NCI-H2029 (cell line): ENCODE measurements at regions not wholly inside any gene's neighbourhood (a gene's known extent, or its start where the extent isn't known, plus 50 kb on each side); places are given as distances from the start of the nearest gene placed in this dataset.
"Not testable (repeated sequence)": the region's sequence is repeated elsewhere in the genome, so short reads cannot be mapped to it uniquely, and the experiment has no call there.

Experiments used
- DNase-seq: peaks from one replicate; lab custom pipeline; 2025; lab: John Stamatoyannopoulos, UW

DNA sequence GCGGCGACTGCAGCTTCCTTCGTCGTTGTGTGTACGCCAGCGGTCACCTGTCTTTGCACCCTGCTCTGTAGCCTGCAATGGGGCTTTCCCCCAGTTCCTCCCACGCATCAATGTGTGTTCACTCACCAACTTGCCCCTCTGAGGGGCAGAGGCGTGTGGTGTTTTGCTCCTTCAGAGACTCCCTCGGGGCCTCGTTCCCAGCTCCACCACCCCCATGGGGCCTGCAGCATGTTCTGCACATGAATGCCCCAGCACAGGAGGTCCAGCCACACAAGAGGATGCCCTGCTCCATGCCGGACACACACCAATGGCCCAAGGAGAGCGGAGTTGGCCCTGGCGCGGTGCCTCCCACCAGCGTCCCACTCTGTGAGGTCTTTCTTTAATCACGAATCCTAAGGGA, 196.8 kb downstream of the BANP start:
- not testable (repeated sequence) for DNase-seq

DNA sequence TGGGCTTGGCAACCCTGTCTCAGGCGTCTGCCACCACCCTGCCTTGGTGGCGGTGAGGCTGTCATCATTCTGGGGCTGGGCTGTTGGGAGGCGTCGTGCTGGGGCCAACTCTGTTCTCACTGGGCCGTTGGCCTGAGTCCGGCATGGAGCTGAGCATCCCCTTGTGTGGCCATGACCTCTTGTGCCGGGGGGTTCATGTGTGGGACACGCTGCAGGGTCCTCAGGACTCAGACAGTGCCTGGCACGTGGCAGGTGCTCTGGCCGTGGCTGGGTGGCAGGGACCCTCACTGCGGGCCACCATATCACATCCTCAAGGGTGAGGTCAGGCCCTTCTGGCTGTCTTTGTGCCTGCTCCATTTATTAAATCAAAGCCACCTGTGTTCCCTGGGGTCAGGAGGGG, 197.4 kb downstream of the BANP start:
- DNase-seq, result not testable (repeated sequence)

DNA sequence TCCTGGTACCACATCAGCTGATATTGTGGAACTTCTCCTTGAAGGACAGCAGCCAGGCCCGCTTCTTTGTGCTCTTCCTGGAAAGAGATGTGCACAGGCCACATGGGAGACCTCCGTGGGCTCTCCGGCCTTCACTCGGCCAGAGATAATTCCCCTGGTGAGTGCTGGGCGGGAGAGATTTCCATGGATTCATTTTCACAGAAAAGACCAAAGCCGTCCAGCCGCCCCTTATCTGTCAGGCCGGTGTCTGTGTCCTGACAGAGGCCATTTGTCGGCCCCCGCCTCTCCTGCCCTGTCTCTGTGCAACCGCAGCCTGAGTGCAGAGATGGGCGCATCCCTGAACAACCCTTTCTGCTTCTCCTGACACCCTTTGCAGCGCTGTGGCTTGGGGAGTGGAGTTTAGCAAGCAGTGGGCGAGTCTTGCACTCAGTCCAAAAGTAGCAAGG, 197.9 kb downstream of the BANP start:
- not testable (repeated sequence) for DNase-seq

DNA sequence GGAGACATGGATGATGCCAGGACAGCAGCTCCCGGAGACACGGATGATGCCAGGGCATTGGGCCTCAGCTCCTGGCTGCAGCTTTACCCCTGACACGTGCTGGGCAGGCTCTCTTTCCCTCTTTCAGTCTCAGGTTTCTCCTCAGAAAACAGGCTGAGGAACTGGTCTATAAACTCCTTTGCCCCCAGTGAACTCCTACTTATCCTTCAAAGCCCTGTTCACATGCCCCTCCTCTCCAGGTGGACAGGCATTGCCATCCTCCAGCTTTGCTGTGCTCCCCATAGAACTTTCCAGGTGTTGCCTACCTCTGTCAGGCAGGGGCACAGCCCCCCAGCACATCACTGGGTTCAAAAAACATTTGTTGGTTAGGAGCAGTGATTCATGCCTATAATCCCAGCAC, 198.4 kb downstream of the BANP start:
- DNase-seq, result not testable (repeated sequence)

DNA sequence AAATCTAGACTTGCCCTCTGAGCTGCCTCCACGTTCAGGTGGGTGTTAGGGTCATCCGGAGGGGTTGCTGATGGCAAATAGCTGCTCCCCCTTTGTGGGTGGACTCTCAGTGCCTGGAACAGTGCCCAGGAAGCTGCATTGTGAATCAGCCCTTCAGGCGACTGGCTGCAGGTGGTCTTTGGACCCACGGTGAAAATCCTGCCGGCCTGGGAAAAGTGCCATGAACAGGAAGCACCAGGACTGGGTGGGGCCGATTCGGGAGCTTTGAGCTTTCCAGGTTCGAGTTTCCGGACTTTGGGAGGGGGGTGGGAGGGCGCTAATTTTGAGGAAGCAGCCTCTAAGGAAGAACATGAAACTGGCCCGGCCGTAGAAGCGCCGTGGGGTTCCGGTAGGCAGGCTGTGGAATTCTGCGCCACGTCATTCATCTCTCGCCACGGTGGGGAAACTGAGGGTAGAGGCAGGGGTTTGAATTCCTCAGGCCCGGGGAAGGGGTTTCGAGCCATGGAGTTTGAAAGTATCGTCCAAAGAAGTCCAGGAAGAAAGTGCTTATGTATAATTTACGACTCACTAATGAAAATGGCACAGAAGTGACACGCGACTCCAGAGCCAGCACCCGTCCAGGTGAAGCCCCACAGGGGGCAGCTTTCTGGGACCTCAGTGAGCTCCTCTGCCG, 199.4 kb downstream of the BANP start:
- DNase-seq, result not testable (repeated sequence)

DNA sequence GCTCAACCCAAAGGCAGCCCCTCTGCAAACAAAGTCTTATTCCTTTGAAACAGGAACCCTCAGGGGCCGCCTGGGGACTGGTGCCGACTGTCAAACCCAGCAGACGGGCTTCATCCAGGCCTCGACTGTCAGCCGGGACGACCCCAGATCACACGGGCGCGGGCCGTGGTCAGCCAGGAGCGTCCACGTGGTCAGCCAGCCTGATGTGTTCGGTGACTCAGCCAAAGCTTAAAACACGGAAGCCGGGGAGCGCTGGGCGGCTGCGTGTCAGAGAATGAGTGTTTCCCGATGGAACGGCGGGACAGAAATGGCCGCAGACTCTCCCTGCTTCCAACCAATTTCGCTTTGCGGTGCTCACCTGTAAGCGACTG, 199.9 kb downstream of the BANP start:
- DNase-seq, result not testable (repeated sequence)

DNA sequence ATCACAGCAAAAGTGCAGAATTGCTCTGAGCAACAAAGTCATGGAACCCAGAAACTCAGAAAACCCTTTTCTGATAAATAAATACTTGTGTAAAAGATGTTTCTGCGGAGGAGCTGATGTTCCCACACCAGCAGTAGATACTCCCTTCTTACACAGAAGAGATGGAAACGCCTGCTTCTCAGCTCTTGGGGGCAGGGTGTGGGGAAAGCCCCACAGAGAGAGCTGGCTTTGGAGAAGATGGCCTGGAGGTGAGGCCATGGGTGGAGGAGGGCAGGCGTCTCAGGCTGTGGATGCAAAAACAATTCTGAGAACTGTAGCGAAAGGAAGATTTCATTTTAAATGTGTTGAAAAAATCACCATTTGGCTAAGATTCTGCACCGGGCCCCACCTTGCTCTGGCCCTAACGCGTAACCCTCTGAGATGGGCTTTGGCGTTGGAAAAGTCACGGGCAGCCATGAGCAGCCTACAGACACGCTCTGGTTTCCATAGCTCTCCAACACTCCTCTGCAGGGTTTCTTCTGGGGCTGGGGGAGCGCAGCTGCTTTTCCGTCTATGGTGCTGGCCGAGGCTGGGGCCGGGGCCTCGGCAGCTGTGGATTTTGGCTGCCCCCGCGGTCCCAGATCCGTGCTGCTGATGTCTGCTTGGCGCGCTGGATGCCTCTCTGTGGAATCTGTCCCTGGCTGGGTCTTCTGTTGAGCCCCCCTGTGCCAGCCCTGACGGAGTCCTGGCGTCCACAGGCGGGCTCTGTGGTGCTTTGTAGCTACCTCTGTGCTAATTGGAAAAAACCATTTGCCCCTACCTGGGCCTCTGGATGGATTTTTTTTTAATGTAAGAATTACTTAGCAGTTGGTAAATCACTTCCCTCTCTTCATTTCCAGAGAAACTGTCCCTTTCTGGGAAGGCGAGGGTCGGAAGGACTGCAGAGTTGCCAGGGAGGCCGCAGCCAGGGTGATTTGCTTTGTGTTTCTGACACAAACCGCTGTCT, 200.9 kb downstream of the BANP start:
- not testable (repeated sequence) for DNase-seq

DNA sequence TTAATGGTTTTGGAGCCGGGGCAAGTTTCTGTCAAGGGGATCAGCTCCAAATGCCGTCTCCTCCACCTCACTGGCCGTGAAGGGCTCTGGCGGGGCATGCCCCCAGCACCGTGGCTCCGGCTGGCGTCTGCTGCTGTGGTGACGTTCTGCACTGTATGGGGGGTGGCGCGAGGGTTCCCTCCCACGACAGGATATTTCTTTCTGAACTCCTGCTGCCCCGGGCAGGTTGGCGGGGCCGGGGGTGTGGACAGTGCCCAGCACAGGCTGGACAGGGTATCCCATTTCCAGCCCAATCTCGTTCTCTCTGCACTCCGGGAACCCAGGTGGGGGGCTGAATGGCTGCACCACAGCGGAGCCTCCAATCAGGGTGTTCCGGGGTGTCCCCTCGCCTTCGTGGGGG, 201.6 kb downstream of the BANP start:
- DNase-seq, result not testable (repeated sequence)

DNA sequence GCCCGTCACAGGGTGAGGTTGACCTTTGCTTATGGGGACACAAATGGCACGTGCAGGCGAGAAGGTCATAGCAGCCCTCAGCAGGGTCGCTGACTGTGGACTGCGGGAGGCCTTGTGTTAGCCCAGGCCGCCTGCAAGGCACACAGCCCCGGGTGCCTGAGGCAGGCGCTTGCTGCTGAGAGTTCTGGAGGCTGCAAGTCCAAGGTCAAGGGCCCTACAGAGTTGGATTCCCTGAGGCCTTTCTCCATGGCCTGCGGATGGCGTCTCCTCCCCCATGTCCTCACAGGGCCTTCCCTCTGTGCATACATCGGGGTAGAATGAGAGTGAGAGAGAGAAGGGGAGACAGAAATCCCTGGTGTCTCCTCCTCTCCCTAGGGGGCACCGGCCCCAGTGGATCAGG, 202.3 kb downstream of the BANP start:
- DNase-seq, result not testable (repeated sequence)

DNA sequence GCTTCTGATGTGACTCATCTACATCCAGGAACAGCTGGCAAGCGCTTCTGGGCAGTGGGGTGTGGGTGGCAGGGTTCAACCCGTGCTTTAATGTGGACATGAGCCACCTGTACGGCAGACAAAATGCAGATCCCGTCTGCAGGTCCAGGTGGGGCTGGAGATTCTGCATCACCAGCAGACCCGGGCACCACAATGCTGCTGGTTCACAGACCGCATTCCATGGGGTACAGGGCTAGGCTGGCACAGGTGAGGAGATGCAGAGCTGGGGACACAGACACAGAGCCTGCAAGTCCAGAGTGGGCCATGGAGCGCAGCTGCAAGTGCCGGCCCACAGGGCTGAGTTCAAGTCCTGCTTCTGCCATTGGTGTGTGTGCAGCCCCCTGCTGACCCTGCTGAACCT, 203.7 kb downstream of the BANP start:
- not testable (repeated sequence) for DNase-seq

DNA sequence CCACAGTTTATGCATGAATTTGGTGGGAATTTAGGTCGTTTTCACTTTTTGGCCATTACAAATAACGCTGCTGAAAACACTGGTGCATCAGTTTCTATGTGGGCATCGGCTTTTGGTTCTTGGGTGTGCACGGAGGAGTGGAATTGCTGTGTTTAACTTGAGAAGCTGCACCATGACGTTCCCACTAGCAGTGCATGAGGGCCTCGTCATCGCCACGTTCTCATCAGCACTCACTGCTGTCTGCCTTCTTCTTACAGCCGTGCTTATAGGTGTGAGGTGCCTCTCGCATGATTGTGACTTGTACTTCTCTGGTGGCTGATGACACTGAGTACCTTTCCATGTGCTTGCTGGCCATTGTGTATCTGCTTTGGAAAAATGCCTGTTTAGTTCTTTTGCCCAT, 204.4 kb downstream of the BANP start:
- not testable (repeated sequence) for DNase-seq

DNA sequence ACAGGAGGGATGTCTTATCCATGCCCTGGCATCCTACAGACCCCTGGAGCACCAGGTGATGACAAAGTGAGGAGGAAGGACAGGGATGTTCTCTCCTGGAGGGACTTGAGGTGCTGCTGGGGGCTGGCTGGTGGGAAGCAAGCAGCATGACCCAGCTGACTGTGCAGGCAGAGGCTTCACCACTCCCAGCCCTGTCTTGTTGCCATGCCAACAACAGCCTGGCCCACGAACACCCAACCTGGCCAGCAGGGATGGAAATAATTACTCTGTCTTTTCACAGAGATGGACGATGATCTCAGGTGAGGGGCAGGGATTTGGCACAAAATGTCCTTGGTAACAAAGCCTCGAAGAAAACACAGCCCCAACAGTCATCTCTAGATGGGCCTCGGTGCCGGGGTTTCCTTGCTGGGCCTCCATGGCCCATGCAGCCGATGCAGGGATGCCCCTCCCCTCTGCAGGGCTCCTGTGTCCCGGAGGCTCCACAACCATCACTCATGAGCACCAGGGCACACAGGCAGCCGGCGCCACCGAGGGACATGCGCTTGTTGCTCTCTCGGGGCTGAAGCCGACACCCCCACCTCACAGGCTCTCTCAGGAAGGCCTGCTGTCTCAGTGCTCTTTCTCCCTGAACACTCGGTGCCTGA, 205.5 kb downstream of the BANP start:
- not testable (repeated sequence) for DNase-seq

DNA sequence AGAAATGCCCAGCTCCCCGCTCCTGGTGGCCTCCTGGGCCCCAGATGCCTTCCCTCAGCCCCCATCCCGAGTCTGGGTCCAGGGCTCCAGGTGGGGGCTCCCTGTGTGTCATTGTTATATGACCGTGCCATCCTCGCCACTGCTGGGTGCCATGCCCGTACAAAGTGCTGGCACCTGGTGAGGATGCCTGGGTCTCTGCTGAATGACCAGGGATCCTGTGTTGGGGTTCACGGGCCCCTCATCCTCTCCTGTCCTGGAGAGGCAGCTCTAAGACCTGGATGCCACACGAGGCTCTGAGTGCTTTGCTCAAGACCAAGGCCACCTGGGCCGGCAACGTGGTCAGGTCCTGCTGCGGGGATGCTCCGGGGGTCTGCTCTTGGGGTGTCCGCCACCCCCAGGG, 206.5 kb downstream of the BANP start:
- DNase-seq, result not testable (repeated sequence)

DNA sequence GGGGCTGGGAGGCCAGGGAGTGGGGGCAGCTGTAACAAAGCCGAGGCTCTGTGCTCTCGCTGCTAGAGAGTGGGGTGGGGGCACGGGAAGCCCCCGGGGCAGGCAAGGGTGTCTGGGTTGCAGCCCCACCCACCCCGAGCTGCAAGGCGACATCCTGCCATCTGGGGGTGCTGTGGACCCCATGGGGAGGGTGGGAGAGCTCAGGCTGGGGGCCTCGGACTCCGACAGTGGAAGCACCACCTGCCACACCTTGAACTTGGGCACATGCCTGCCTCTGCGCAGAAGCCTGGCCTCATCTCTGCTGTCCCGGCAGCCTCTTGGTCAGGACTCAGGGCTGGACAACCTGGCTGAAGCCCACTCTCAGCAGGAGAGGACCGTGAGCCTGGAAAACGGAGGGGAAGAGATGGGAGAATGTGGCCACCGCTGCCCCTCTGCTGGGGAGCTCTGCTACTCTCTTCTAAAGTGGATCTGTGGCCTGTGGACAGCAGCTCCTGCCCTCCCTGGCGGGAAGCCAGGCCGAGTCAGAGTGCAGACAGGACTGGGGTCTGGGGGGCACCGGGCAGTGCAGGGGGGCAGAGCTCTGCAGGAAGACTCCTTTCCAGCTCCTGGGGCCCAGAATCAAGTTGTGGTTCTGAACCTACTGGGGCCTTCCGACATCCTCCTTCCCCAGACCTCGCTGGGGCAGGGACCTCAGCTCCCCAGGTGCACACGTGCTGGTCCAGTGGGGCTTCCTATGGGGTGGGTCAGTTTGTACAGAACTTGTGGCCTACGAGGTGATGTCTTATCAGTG, 207.2 kb downstream of the BANP start:
- not testable (repeated sequence) for DNase-seq

DNA sequence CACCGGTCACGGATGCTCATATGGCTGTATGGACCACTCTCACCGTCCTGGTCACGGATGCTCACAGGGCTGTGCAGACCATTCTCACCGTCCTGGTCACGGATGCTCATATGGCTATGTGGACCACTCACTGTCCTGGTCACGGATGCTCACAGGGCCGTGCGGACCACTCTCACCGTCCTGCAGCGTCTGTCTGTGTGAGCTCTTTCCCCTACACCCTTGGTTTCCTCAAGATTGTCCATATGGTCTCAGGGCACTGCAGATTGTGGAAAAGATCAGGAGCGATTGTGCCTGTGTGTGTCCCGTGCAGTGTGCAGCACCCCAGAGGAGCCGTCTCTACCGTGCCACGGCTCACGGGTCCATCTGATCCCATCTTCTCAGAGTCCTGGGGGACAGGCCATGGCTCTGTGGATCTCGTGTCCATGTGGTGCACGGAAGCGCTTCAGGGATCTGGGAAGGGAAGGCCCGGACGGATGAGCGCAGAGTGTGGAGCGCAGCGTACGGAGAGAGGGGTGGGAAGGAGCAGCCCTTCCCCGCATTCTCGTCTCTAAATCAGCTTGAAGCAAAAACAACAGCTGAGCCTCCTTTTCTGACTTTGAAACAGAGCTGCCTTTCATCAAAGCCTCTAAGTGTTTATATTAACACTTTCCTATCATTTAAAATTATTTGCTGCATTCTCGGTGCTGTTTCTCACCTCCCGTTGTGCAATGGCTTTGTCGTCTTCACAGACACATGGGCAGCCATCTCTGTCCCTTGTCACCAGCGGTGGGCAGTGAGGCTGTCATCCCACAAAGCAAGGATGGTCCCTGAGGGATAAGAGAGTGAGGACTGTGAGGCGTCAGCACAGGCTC, 208.0 kb downstream of the BANP start:
- DNase-seq, result not testable (repeated sequence)

DNA sequence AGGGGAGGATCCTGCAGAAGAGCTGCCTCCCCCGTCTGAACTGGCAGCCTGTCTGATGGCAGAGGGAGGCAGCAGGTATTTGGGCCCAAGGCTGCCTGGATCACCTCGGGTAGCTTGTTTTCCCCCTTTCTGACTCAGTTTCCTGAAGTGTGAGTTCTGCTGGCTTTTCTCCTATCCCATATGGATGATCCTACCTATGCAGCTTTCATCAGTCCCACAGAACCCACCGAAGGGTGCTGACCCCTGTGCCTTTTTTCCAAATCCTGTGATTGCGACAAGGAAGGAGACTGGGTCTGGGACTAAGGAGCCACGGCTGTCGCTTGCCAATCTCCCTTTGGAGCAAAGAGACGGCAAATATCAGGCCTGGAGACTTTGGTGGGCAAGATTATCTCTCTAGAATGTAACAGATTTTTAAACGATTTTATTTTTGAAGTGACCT, 208.7 kb downstream of the BANP start:
- not testable (repeated sequence) for DNase-seq

DNA sequence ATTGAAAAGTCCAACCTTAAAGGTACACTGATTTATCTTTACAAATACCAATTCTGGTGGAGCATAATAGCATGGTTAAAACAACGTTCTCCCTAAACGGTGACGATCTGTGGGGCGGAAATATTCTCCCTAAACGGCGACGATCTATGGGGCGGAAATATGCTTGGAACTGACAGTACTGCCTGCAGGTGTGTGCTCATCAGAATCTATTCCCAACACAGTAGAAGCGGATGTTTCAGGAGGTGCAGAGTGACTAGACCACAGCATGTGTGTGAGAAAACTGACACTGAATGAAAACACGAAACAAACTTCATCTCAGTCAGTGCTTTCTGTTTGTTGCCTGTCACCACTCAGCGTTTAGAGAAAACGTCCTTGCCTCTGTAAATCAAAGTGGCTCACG, 210.0 kb downstream of the BANP start:
- DNase-seq, result not testable (repeated sequence)

DNA sequence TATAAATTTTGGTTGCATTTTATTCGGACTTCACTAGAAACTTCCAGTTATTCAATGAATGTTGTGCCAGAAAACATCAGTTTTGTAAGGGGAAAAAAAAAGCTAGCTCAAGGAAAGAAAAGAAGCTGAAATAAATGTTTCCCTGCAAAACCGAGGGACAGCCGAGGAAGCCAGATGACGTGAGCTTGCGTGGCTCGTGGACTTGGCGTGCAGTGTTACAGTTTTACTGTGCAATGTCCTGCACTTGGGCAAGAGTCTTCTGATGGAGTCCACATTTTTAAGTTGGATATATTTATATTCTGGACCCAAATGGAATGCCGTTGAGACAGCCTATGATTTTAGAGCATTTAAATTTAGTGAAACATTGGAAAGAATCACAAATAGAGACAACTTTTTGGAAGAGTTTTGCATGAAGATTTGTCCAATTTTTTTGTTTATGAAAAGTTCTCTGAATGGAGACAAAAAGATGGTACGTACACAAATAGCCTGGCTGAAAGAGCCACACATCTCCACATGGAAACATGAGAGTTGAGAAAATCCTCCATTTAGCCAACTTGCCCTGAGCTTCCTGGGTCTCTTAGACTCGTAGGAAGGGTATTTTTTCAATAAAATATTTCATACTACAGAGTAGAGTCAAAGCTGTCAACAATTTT, 210.5 kb downstream of the BANP start:
- not testable (repeated sequence) for DNase-seq

DNA sequence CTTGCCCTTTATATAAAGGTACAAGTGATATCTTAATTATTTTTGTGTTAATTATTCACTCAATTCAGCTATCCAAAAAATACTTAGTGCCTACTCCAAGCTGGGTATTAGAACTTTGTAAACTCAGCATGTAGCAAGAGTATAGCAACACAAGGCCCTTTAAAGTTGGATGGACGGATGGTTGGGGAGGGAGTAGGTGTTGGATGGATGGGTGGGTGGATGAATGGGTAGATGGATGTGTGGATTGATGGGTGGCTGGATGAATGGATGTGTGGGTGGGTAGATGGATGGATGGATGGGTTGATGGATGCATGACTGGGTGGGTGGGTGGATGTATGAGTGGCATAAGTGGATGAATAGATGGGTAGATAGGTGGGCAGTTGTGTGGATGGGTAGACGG, 211.5 kb downstream of the BANP start:
- DNase-seq, result not testable (repeated sequence)
